Kidney glomerular epithelial cell (primary cell): ENCODE measurements at regions not wholly inside any gene's neighbourhood (a gene's known extent, or its start where the extent isn't known, plus 50 kb on each side); places are given as distances from the start of the nearest gene placed in this dataset.

Source experiments
- DNase-seq: peaks from one replicate; lab custom pipeline; 2025; lab: John Stamatoyannopoulos, UW

DNA sequence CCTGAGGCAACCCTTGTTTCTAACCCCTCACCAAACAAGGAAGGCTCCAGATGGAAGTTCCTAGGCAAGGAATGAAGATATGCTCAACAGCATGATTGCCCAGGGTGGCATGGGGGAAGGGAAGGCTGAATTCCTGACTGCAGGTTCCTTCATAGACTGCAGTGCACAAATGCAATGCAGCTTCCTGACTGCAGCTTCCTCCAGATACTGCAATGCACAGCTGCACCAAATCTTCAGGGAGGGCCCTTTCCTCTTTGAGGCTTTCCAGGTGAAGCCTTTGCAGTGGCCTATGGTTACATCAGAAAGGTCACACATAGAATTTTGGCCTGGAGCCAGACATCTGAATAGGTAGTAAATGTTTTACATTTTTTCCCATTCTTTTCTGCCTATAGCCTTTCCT, 58.8 kb upstream of the DYNAP start:
- DNase-seq: no peak

- no peak for DNase-seq
These were observed 58.1 kb upstream of the DYNAP start for GRCh38 chr18:54532962-54533361.
